ENCODE measurements at regions not wholly inside any gene's neighbourhood (a gene's known extent, or its start where the extent isn't known, plus 50 kb on each side); places are given as distances from the start of the nearest gene placed in this dataset.
"Not testable (repeated sequence)": the region's sequence is repeated elsewhere in the genome, so short reads cannot be mapped to it uniquely, and the experiment has no call there.

DNA sequence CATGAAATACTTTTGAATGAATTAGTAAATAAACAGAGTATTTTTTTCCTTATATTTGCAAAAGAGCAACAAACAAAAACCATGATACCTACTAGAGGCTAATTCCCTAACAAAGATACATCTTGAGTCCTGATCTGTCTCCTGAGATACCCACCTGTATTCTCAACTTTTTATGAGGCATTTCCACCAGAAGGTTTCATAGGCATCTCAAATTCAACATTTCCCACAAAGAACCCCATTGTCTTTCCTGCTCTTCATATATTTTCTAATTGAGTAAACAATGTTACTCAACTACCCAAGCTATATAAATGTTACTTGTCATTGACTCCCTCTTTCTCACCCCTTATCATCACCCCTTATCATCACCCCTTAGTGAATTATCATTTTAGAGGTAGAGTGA is 119.4 kb upstream of the RAI14 start:
- DNase-seq, result no peak

DNA sequence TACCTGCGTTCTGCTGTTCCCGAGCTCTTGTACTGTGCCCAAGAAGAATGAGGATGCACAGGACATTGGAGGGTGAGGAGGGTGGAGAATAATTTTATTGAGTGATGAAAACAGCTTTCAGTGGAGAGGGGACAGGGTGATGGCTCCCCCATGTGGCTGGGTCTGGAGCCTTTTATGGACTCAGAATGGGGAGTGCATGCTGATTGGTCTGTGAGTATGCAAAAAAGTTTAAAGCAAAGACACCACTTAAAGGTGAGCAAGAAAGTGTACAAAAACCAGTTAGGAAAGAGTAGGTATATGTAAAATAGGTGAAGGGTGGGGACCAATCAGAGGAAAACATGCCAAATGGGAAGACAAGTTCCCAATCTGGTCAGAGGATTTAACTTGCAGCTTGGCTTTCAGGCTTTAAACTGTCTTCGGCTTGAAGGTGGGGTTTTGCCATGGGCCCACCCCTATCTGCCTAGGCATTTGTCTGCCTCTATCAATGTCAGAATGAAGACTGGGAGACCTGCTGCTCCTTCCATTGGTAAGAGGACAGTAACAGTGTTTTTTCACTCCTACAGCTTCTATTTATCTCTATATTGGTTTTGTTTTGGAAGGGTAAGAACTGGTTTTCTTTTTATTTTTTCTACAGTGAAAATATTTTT is 118.0 kb upstream of the RAI14 start:
- peak; percentile 4 for DNase-seq

DNA sequence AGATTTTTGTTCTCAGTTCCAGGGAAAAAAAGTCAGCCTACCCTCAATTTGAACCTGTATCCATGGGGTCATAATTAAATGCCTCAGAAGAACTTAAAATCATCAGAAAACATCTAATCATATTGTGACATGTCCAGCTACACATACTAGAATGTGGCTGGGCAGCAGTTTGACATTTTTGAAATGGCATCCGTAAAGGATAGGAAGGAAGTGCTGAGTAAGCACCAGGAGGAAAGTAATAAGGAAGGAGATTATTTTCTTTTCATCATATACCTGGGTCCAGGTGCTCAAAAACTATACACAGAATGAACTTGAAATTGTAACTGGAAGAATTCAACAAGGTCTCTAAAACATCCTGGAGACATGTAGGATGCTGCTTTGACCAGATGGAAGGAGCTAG is 116.9 kb upstream of the RAI14 start:
- no peak for DNase-seq

DNA sequence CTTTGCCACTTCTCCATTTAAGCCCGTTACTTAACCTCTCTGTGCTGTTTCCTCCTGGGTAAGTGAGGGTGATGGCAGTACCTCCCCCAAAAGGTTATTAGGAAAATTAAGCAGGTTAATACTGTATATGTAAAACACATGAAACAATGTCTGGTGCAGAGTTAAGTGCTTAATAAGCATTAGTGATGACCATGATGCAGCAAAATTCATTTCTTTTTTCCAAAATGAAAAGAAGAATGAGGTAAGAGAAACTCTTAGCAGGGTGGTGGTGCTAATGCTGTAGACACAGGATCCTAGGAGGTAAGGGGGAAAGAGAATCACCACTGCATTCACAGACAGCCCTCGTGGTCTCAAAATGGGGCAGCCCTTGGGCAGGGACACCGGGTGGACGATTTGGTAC is 115.1 kb upstream of the RAI14 start:
- DNase-seq, result no peak

DNA sequence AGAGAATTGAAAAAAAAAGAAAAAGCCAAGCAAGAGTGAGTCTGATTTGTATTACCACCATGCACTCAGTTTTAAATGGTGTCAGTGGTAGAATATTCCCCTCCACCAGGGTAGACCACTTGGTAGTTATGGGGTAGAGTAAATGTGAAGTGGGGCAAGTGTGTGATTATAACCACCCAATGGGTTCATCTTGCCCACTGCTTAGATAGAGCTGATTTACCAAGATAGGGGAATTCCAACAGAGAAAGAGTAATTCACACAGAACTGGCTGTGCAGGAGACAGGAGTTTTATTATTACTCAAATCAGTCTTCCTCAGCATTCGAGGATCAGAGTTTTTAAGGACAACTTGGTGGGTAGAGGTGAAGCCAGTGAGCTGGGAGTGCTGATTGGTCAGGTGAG is 113.3 kb upstream of the RAI14 start:
- DNase-seq, result no peak

DNA sequence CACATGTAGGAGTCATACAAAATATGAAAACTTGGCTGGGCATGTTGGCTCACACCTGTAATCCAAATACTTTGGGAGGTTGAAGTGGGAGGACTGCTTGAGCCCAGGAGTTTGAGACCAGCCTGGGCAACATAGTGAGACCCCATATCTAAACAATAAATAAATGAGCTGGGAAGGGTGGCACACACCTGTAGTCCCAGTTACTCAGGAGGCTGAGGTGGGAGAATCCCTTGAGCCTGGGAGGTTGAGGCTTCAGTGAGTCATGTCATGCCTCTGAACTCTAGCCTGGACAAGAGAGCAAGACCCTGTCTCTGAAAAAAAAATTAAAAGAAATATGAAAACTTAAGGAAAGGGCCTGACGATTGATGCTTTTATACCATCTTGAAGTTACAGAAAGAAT is 112.4 kb upstream of the RAI14 start:
- DNase-seq, result no peak

DNA sequence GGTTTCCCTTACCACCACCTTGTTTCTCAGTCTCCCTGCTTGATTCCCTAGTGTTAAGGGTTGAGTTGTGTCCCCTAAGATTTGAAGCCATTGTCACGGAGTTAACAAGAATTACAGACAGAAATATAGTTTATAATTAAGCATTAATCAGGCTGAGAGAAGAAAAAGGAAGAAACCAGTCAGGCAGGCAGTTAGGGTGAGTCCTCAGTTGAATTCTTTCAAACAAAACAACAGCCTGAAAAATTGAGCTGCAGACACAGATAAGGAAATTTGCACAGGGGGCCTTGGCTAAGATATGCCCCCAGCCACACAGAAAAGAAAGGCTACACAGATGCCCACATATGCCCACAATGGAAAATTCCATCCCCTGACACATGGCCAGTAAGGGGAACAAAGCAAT is 111.7 kb upstream of the RAI14 start:
- DNase-seq, result no peak

DNA sequence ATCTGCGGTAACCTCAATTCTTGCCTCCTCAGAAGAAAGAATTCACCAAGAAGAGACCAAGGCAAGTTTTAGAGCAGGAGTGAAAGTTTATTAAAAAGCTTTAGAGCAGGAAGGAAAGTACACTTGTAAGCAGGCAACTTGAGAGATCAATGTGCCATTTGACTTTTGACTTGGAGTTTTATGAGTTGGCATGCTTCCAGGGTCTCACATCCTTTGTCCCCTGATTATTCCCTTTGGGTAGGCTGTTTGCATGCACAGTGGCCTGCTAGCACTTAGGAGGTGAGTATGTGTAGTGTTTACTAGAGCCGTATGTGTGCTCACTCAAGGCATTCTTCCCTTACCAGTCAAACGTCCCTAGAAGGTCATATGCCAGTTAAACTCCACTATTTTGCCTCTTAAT is 111.0 kb upstream of the RAI14 start:
- DNase-seq, result no peak

DNA sequence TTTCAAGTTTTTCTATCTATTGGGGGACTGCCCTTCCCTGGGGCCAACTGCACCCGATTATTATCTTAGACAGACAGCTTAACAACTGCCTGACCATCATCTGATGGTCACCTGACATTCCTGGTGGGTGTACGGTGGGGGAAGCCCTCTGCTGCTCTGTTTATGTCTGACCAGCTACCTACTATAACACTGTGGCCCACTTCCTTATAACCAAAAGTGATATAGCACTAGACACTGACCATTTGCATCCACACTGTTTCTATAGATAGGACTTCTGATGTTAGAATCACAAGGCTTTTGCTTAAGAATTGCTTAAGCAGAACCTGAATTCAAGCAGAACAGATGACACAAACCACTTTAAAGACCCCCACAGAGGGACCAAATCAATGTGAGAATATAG is 110.5 kb upstream of the RAI14 start:
- DNase-seq, result no peak

DNA sequence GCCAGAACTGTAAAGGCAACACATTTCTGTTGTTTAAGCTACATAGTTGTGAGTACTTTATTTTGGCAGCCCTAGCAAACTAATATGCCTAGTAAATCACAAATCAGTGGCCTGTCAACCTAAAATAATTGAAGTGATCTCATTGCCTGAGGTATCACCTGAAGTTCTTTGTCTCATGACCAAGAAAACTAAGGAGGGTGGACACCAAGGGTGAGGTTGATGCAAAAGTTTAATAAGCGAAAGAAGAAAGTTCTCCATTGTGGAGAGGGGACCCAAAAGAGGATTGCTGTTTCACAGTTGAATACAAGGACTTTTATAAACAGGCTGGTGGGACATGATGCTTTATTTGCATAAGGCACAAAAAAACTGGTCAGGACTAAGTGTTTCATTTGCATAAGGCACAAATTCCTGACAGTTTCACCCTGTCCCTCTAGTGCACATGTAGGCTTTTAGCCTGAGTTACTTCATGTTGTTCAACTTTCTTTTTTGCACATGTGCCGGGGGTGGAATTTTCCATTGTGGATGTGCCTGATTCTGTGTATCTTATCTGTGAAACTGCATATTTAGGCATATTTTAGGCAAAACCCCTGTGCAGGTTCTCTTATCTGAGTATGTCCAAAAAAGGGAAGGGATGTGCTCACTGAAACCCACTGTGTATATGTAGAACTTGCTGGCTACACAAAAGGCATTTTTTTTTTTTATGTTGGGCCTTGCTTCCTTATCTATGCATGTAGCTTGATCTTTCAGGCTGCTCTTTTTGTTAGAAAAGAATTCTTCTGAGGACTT is 108.6 kb upstream of the RAI14 start:
- no peak for DNase-seq

DNA sequence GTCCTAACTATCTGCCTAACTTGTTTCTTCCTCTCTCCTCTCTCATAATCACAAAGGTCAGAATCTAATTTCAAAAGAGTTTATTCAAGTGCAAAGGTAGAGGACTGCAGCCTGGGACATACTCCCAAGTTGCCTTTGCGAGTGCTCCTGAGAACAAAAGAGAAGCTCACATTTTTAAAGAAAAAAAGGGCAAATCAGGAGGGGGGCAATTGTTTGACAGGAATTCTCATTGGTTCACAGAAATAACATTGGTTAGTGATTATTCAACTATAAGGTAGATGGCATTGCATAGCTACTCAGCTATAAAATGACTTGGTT is 108.1 kb upstream of the RAI14 start:
- DNase-seq, result no peak

DNA sequence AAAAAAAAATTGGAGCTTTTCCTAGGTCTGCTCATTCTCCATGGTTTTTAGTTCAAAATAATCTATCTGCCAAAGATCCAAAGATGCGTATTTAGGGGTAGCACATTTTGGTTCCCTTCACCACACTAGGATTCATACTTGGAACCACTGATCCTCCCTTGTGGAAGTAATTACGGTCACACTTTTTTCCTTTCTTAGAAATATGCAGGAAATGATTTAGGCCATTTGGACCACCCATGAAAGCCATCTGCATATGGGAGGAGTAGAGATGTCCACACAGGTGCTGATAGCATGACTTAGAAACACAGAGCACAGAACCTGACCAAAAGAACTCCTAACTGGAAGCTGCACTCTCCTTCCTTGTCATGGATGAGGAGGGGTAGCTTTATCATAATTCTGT is 105.9 kb upstream of the RAI14 start:
- no peak for DNase-seq

DNA sequence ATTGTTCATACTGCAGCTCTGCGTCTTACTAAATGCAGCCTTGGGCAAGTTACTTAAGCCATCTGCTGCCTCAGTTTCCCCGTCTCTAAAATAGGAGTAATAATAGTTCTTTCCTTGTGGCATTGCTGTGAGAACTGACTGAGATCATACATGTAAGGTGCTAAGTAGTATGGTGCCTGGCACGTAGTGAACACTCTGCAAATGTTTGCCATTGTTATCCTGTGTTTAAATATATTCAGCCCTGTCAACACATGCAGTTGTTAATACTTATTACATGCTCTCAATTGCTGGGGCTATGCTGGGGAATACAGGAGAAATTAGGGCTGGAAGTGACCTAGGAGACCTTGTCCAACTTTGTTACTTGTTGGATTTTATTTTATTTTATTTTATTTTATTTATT is 105.2 kb upstream of the RAI14 start:
- DNase-seq, result no peak

DNA sequence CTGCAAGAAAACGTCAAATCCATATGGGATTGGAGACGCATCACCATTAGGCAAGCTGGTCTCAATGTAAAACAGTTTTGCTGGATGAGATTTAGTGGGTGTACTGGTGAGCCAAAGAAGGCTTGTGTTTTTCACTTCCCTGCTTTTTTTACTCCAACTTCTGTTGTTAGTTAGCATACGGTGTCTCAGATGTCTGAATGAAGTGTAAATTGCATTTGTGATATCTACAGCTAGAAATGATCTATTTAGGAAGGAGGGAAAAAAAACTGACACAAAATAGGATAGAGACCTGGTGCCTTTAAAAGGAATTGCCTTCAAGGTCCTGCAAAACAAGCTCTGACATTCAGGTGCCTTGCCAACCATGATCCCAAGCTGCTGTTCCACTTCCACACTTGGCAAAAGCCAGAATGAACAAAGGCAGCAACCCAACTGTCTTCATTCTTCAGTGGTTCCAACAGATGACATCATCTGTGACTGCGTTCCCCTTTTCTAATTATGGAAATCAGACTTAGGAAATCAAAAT is 104.2 kb upstream of the RAI14 start:
- DNase-seq, result no peak

DNA sequence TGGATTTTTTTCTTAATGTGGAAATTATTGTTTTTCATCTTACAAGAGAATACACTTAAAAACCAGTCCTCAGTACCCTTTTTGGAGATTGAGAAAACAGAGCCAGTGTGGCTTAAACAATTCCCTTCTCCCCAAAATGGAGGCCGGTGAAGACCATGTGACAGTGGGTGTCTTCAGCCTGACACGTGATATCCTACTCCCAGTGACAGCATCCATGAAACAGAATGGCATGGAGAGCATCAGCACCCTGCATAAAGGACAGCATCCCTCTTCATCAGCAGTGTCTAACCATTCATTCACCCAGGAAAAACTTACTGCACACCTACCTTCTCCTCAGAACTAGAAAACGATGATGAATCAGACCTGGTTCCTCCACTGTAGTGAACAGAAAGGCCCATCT is 103.4 kb upstream of the RAI14 start:
- DNase-seq, result no peak

DNA sequence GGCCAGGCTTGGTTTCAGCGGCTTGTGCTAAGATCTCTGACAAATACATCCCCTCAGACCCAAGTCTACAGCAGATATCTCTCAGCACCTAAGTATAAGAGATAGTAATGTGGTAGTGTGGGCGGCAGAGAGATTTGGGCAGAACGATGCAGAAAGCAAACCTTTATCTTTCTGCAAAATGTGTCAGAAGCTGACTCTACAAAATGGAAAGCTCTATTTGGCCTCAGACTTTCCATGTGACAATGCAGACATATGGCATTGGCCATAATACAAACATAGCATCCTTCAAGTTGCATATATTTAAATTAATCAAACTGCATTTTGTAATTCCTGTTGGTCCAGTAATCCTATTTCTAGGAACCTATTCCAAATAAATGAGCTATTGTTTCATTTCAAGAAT is 102.5 kb upstream of the RAI14 start:
- DNase-seq, result no peak

DNA sequence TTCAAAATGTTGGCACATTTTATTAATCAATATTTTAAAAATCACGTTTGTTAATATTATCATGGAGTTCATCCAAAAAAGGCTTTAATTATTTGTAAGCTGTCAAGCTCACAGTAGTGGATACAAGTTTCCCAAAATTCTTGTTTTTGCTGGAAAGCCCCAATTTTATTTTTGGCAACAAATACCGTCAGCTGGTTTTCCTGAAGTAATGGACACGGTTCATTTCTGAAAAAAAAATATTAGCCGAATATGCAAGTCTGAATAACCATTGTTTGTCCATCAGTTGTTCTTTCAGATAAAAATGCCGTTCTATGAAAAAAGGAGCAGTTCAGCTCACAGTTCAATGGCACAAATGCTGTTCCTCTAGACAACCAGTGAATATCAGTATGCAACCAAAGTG is 101.5 kb upstream of the RAI14 start:
- DNase-seq, result no peak

DNA sequence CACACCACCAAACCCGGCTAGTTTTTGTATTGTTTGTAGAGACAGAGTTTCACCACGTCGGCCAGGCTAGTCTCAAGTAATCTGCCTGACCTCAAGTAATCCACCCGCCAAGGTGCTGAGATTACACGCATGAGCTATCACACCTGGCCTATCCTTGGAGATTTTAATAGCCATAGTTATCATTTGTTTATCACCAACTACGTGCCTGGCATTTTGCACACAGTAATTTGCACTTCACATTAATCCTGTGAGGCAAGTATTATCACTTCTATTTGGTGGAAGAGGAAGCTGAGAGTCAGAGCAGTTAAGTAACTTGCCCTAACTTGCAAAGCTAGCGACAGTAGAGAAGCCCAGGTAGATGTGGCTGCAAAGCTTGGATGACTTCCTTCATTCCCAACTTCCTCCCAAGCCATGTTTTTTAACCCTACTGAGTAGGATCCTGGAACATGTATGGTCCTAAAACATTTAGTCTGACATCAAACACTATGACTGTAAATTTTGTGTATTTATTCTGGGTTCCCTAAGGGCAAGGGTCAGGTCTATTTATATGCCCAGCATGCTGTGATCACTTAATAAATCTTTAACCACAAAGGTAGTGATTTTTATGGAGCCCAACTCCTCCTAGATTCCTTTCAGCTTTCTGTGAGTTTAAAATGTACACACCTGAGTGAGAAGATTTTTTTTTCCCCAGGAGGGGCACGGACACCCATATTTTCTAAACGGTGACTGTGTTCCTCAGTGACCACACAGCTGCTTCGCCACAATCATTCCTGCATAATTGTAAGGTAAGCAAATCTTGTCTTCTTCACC is 100.2 kb upstream of the RAI14 start:
- DNase-seq, result no peak

DNA sequence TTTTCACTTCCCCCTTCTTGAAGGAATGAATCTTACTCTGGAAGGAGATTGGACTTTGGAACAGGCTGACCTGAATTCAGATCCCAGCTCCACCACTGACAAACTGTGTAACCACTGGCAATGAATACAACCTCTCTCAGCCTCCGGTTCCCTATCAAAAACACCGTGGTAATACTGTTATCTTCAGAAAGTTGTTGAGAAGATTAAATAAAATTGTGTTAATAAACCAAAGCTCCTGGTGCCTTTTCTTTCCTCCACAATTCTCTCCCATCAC is 99.7 kb upstream of the RAI14 start:
- no peak for DNase-seq

DNA sequence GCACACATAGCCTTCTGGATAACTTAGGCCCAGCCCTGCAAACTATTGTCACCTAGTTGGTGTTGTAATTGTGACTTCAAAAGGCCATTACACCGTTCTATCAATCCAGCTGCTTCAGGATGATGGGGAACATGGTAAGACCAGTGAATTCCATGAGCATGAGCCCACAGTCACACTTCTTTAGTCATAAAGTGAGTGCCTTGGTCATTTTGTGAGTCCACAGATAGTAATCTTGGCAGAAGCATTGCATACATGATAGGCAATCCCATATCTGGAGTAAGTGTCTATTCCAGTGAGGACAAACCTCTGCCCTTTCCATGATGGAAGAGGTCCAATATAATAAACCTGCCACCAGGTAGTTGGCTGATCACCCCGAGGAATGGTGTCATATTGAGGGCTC is 94.5 kb upstream of the RAI14 start:
- DNase-seq, result not testable (repeated sequence)

DNA sequence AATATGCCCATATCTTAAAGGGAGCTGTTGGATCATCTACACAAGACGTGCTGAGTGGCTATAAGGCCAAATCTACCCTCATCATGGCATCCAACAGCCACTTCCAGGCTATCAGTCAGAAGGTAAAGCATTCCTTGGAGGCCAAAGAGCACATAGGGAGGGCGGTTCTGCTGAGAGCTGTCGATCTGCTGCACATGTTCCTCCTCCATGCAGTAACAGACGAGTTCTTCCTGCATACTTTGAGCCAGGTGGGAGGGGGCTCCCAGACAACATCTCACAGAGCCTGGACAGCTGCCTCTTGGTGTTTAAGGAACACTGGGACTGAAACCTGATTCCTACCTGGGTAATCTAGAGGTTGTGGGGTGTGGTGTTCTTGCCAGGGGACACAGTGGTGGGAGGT is 93.3 kb upstream of the RAI14 start:
- no peak for DNase-seq

DNA sequence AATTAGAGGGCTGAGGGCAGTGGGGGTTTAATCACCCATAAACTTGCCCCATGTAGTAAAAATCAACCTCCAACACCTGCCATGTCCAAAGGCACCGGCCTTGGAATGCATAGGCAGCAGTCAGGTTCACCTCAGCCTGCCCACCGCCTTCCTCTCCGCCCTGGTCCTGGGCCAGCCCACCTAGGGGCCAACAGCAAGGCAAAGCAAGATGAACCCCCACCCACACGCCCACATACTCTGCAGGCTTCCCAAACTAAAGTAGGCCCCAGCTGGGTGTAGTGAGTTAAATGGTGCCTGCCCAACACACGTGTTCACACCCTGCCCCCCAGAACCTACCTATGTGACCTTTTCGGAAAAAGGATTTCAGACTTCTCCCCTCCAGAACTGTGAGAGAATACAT is 92.9 kb upstream of the RAI14 start:
- no peak for DNase-seq

DNA sequence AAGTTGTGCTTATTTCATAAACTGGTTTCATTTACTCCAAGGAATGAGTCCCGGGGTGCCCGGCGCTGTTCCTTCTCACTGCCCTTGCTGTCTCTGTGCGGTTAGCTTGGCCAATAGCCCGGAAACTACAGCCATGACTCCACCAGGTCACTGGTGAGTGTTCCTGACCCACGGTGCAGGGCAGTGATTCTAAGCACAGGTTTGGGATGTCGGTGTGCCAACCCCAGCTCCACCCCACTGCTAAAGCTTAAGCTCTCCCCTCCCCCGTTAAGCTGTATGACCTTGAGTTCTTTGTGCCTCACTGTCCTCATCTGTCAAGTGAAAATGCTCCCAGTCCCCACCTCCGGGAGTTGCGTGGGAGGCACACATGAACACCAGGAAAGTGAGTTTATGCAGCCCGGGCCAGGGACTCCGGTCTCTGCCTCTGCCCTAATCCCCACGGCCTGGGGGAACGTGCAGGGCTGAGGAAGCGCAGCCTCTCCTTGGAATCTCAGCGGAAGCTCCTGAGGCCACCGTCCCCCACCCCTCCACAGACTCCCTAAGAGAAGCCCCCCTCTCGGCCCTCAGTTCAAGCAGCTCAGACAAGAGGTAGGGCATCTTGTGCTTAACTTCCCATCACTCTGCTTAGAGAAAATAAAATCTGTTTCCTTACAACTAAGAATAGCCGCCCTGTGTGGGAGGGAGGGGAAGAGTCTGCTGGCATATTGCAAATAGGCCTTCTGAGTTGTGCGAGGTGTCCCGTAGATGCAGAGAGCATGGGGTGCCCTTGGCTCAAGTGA is 92.0 kb upstream of the RAI14 start:
- no peak for DNase-seq
